ENCODE measurements at regions not wholly inside any gene's neighbourhood (a gene's known extent, or its start where the extent isn't known, plus 50 kb on each side); places are given as distances from the start of the nearest gene placed in this dataset.
A peak's percentile ranks its signal among the peaks of the same experiment; 100 is the strongest.

- Histone ChIP-seq H3K4me1 (peaks cover 0 to 5% (median 0%) of the 10 kb centered on the region in 4 donors), H3K36me3 (no peaks in the 10 kb centered on the region), H3K4me3 (no peak overlapping the region), H3K27me3 (no peaks in the 10 kb centered on the region), H3K9me3 (no peaks in the 10 kb centered on the region), H3K27ac (no peak overlapping the region)
- no peak for DNase-seq
- TF ChIP-seq, protein P1, sequence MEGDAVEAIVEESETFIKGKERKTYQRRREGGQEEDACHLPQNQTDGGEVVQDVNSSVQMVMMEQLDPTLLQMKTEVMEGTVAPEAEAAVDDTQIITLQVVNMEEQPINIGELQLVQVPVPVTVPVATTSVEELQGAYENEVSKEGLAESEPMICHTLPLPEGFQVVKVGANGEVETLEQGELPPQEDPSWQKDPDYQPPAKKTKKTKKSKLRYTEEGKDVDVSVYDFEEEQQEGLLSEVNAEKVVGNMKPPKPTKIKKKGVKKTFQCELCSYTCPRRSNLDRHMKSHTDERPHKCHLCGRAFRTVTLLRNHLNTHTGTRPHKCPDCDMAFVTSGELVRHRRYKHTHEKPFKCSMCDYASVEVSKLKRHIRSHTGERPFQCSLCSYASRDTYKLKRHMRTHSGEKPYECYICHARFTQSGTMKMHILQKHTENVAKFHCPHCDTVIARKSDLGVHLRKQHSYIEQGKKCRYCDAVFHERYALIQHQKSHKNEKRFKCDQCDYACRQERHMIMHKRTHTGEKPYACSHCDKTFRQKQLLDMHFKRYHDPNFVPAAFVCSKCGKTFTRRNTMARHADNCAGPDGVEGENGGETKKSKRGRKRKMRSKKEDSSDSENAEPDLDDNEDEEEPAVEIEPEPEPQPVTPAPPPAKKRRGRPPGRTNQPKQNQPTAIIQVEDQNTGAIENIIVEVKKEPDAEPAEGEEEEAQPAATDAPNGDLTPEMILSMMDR (IDR thresholded peaks at IDR 0.05): no peak
- no peak for TF ChIP-seq POLR2A (IDR thresholded peaks at IDR 0.05)
Measured at GRCh38 chr2:111628221-111628620, 255.8 kb downstream of the ANAPC1 start.

GRCh38 chr2:111629983-111630382 is 254.0 kb downstream of the ANAPC1 start:
- Histone ChIP-seq H3K27me3 (no peaks in the 10 kb centered on the region), H3K27ac (no peak overlapping the region), H3K36me3 (no peaks in the 10 kb centered on the region), H3K9me3 (no peaks in the 10 kb centered on the region), H3K4me1 (peaks cover 0 to 5% (median 0%) of the 10 kb centered on the region in 4 donors), H3K4me3 (no peak overlapping the region)
- TF ChIP-seq POLR2A (IDR thresholded peaks at IDR 0.05): no peak
- TF ChIP-seq, protein P1 (IDR thresholded peaks at IDR 0.05): no peak
- DNase-seq: no peak

DNA sequence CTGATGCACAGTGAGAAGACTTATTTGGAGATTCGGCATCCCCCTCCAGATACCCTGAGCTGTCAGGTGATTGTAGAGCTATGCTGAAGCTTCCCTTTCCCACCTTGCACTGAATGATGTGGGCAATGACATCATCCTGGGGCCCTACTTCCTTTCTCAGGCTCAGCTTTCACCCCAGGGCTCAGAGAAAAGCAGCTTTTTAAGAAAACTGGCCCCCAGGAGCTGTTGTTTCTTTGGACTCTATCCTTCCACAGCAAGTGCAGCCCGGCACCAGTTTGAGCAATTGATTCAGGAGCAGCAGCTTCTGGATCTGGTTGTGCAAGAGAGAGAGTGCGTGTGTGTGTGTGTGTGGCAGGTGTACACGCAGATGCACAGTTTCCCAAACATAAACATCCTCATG is 251.3 kb downstream of the ANAPC1 start:
- TF ChIP-seq POLR2A (IDR thresholded peaks at IDR 0.05): no peak
- TF ChIP-seq, protein P1 (IDR thresholded peaks at IDR 0.05): no peak
- Histone ChIP-seq H3K27me3 (no peaks in the 10 kb centered on the region), H3K27ac (no peak overlapping the region), H3K4me3 (no peak overlapping the region), H3K9me3 (peaks cover 0 to 5% (median 0%) of the 10 kb centered on the region in 4 donors), H3K36me3 (no peaks in the 10 kb centered on the region), H3K4me1 (peaks cover 0 to 5% (median 0%) of the 10 kb centered on the region in 4 donors)
- DNase-seq: no peak

- TF ChIP-seq, protein P1 (IDR thresholded peaks at IDR 0.05): no peak
- TF ChIP-seq POLR2A (IDR thresholded peaks at IDR 0.05): no peak
- Histone ChIP-seq H3K4me3 (no peak overlapping the region), H3K36me3 (no peaks in the 10 kb centered on the region), H3K27ac (no peak overlapping the region), H3K27me3 (no peaks in the 10 kb centered on the region), H3K4me1 (peaks cover 0 to 5% (median 0%) of the 10 kb centered on the region in 4 donors), H3K9me3 (peaks cover 0 to 11% (median 0%) of the 10 kb centered on the region in 4 donors)
- DNase-seq: no peak
Measured at GRCh38 chr2:111633189-111633588, 250.8 kb downstream of the ANAPC1 start.

- no peak for DNase-seq
- TF ChIP-seq POLR2A (IDR thresholded peaks at IDR 0.05): no peak
- TF ChIP-seq, protein P1 (IDR thresholded peaks at IDR 0.05): no peak
- H3K27me3 ChIP-seq: no peaks in the 10 kb centered on the region
- H3K36me3 ChIP-seq: no peaks in the 10 kb centered on the region
- H3K4me1 ChIP-seq: peaks cover 0 to 5% (median 0%) of the 10 kb centered on the region in 4 donors
- H3K4me3 ChIP-seq: no peak overlapping the region
- peaks cover 0 to 15% (median 0%) of the 10 kb centered on the region in 4 donors for H3K9me3 ChIP-seq
- peak overlapping the region in 1 of 4 donors; percentile 4 for H3K27ac ChIP-seq
Measured at GRCh38 chr2:111633643-111634042, 250.3 kb downstream of the ANAPC1 start.

Measured in Peyer's patch (tissue), 4 donors.